ENCODE measurements at regions not wholly inside any gene's neighbourhood (a gene's known extent, or its start where the extent isn't known, plus 50 kb on each side); places are given as distances from the start of the nearest gene placed in this dataset.

GRCh38 chr9:120186276-120186675, 393.7 kb downstream of the CDK5RAP2 start:
- Mint-ChIP-seq H3K36me3 (ENCODE audit: low read depth) (no peaks in the 10 kb centered on the region), H3K4me1 (peaks cover 13% of the 10 kb centered on the region), H3K27me3 (ENCODE audit: low read depth, poor library complexity) (peaks cover 2% of the 10 kb centered on the region), H3K4me3 (no peak overlapping the region), H3K9me3 (no peaks in the 10 kb centered on the region), H3K27ac (no peak overlapping the region)
- TF ChIP-seq, protein P1, sequence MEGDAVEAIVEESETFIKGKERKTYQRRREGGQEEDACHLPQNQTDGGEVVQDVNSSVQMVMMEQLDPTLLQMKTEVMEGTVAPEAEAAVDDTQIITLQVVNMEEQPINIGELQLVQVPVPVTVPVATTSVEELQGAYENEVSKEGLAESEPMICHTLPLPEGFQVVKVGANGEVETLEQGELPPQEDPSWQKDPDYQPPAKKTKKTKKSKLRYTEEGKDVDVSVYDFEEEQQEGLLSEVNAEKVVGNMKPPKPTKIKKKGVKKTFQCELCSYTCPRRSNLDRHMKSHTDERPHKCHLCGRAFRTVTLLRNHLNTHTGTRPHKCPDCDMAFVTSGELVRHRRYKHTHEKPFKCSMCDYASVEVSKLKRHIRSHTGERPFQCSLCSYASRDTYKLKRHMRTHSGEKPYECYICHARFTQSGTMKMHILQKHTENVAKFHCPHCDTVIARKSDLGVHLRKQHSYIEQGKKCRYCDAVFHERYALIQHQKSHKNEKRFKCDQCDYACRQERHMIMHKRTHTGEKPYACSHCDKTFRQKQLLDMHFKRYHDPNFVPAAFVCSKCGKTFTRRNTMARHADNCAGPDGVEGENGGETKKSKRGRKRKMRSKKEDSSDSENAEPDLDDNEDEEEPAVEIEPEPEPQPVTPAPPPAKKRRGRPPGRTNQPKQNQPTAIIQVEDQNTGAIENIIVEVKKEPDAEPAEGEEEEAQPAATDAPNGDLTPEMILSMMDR (IDR thresholded peaks at IDR 0.05): no peak
- no peak for DNase-seq

DNA sequence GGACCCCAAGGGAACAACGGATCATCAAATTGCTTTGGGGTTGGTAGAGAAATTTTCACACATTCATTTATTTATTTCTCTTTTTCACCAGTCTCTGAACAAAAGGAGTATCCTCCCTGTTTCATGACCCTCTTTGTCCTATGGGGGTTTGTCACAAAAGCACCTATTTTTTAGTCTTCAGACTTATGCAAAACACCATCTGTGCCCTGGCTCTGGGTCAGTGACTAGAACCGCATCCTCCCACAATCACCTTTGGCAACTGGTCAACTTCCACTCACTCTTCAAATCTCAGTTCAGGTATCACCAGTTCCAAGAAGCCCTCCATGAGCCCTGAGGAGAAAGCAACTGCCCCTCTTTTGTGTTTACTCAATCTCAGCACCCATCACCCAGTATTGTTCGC, 395.7 kb downstream of the CDK5RAP2 start:
- H3K27ac Mint-ChIP-seq: peak overlapping the region; percentile 84
- DNase-seq: no peak
- H3K36me3 Mint-ChIP-seq (ENCODE audit: low read depth): no peaks in the 10 kb centered on the region
- H3K4me1 Mint-ChIP-seq: peaks cover 8% of the 10 kb centered on the region
- TF ChIP-seq, protein P1 (IDR thresholded peaks at IDR 0.05): no peak
- no peak overlapping the region for H3K4me3 Mint-ChIP-seq
- H3K9me3 Mint-ChIP-seq: peaks cover 8% of the 10 kb centered on the region
- peaks cover 4% of the 10 kb centered on the region for H3K27me3 Mint-ChIP-seq (ENCODE audit: low read depth, poor library complexity)

DNA sequence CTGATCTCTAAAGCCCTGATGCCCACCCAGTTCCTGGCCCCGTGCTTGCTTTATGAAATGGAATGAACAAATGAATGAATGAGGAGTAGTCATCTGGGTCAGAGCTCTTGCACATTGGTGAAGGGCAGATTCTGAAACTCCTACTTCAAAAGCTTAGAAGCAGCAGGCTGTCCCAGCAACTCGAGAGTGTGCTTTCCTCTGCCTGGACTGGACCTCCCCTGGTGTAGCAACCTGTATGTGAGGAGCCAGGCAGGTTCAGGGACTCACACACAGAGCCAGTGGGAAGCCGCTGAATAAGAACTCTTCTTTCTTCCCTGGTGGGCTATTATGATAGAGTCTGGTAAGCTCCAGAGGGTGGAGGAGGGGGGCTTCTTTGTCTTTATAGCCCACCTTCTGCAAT, 396.4 kb downstream of the CDK5RAP2 start:
- Mint-ChIP-seq H3K4me3 (no peak overlapping the region), H3K27ac (no peak overlapping the region), H3K9me3 (peaks cover 8% of the 10 kb centered on the region), H3K27me3 (ENCODE audit: low read depth, poor library complexity) (peaks cover 4% of the 10 kb centered on the region), H3K36me3 (ENCODE audit: low read depth) (no peaks in the 10 kb centered on the region), H3K4me1 (peaks cover 8% of the 10 kb centered on the region)
- TF ChIP-seq, protein P1 (IDR thresholded peaks at IDR 0.05): no peak
- no peak for DNase-seq

DNA sequence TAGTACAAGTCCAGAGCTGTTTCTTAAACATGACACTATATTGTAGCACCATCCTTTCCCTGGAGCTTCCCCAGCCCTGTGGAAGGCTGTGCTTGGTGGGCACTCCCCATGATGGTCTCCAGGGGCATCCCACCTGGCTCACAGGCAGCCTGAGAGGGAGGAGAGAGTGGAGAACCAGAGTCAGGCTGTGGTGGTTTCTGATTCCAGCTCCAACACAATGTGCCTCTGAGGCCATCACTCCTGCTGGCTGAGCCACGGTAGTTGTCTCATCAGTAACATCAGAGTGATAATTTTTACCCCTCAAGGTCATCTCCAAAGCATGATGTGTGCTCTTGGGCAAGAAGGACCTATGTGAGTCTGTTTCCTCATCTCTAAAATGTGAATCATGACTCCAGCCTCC, 398.0 kb downstream of the CDK5RAP2 start:
- TF ChIP-seq, protein P1 (IDR thresholded peaks at IDR 0.05): no peak
- Mint-ChIP-seq H3K4me1 (peaks cover 8% of the 10 kb centered on the region), H3K27me3 (ENCODE audit: low read depth, poor library complexity) (peaks cover 4% of the 10 kb centered on the region), H3K36me3 (ENCODE audit: low read depth) (no peaks in the 10 kb centered on the region), H3K4me3 (no peak overlapping the region), H3K27ac (no peak overlapping the region), H3K9me3 (peaks cover 8% of the 10 kb centered on the region)
- no peak for DNase-seq

DNA sequence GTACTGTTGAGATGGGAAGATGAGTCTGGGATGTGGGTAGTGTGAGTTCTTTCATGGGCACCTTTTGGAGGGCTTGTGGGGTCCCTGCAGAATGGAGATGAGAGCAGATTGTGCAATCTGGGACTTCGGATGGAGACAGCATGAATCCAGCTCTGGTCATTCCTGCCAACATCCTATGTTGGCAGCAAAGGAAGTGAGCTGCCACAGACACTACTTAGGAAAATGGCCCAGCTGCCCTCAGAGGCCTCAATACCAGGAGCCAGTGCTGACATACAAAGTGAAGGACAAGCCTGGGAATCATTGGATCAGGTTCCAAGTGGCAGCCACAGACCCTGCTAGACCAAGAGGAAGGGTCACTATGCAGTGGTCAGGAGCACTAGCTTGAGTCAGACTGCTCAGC, 402.8 kb downstream of the CDK5RAP2 start:
- TF ChIP-seq, protein P1 (IDR thresholded peaks at IDR 0.05): no peak
- Mint-ChIP-seq H3K27me3 (ENCODE audit: low read depth, poor library complexity) (peaks cover 7% of the 10 kb centered on the region), H3K4me1 (no peaks in the 10 kb centered on the region), H3K4me3 (no peak overlapping the region), H3K9me3 (peaks cover 8% of the 10 kb centered on the region), H3K27ac (no peak overlapping the region), H3K36me3 (ENCODE audit: low read depth) (no peaks in the 10 kb centered on the region)
- no peak for DNase-seq

GRCh38 chr9:120175031-120175430, 404.9 kb downstream of the CDK5RAP2 start:
- H3K27me3 Mint-ChIP-seq (ENCODE audit: low read depth, poor library complexity): peaks cover 3% of the 10 kb centered on the region
- TF ChIP-seq, protein P1 (IDR thresholded peaks at IDR 0.05): no peak
- H3K9me3 Mint-ChIP-seq: peaks cover 9% of the 10 kb centered on the region
- H3K4me1 Mint-ChIP-seq: no peaks in the 10 kb centered on the region
- DNase-seq: no peak
- no peaks in the 10 kb centered on the region for H3K36me3 Mint-ChIP-seq (ENCODE audit: low read depth)
- H3K27ac Mint-ChIP-seq: no peak overlapping the region
- H3K4me3 Mint-ChIP-seq: no peak overlapping the region

All from nephron progenitor cell (in vitro differentiated cells).